Endothelial cell of umbilical vein (primary cell): ENCODE measurements at regions not wholly inside any gene's neighbourhood (a gene's known extent, or its start where the extent isn't known, plus 50 kb on each side); places are given as distances from the start of the nearest gene placed in this dataset.

Source experiments
- BruUV-seq: library from RNA; stranded (reverse); fragments of 400-500 nt; replicated peaks from 2 replicates; lab custom pipeline; 2021; lab: Mats Ljungman, UMichigan
- CTCF ChIA-PET: fragments of 300-600, 350-600 bp; sonication (Branson Sonifier 250); formaldehyde crosslinking; loops from one replicate; lab custom pipeline; 2021; ENCODE audit warnings: antibody characterized with exemption, inconsistent platforms; lab: Charles Lee
- POLR2A ChIA-PET: fragments of 300-600, 350-600 bp; sonication (Branson Sonifier 250); formaldehyde crosslinking; loops from one replicate; lab custom pipeline; 2021; ENCODE audit warnings: antibody characterized with exemption, inconsistent platforms; lab: Charles Lee
- DNase-seq: peaks from one replicate; pipeline ENCODE4 v3.0.0-alpha.2; 2011; ENCODE audit warnings: low read depth, low spot score
- FAIRE-seq: peaks from 2 replicates; lab custom pipeline; 2011; peaks lifted over from hg19 to GRCh38; lab: Jason Lieb, UNC
- H2AFZ ChIP-seq: 2 replicates; pipeline ENCODE4 v1.6.0; 2012; ENCODE audit warnings: low read depth, low read length, control low read depth, inconsistent platforms
- H3K27ac ChIP-seq: 2 replicates; pipeline ENCODE4 v1.5.1; 2011; ENCODE audit warnings: low read depth, mild to moderate bottlenecking, control low read depth, low read length, moderate library complexity; ENCODE audit not compliant: insufficient read depth
- H3K27me3 ChIP-seq, 2 experiments: 2 replicates each; pipeline versions ENCODE4 v1.6.0 to v1.6.1; 2011; ENCODE audit warnings: low read length in 2 of 2, mixed read lengths in 1 of 2; ENCODE audit not compliant: control insufficient read depth in 2 of 2, insufficient read depth in 2 of 2
- H3K36me3 ChIP-seq, 2 experiments: 2 replicates in 1 of 2; 3 replicates in 1 of 2; pipeline ENCODE4 v1.5.1; 2011; ENCODE audit warnings: low read length in 2 of 2, mild to moderate bottlenecking in 1 of 2, moderate library complexity in 1 of 2; ENCODE audit not compliant: control insufficient read depth in 2 of 2, insufficient read depth in 2 of 2; ENCODE audit errors: extremely low read depth in 1 of 2
- H3K4me1 ChIP-seq: 3 replicates; pipeline ENCODE4 v1.5.1; 2011; ENCODE audit warnings: mild to moderate bottlenecking, low read length; ENCODE audit not compliant: control insufficient read depth, insufficient read depth; ENCODE audit errors: extremely low read depth
- H3K4me2 ChIP-seq: 2 replicates; pipeline ENCODE4 v1.6.1; 2011; ENCODE audit warnings: low read length, control low read depth, mixed read lengths; ENCODE audit not compliant: insufficient read depth
- H3K4me3 ChIP-seq, 3 experiments: fragments of 200-600 bp in 1 of 3; sonication (generic), shearing (Covaris generic) in 1 of 3; replicated peaks in 1 of 3; 2 replicates each; pipeline ENCODE4 v1.5.1; 2011 to 2016; ENCODE audit warnings: control low read depth in 3 of 3, low read length in 3 of 3, mild to moderate bottlenecking in 2 of 3, inconsistent platforms in 1 of 3, low read depth in 1 of 3, moderate library complexity in 1 of 3; ENCODE audit not compliant: insufficient read depth in 1 of 3
- H3K79me2 ChIP-seq: 2 replicates; pipeline ENCODE4 v1.6.0; 2012; ENCODE audit warnings: low read length, inconsistent platforms; ENCODE audit not compliant: control insufficient read depth, insufficient read depth
- H3K9ac ChIP-seq: replicated peaks from 2 replicates; pipeline ENCODE3; 2011; ENCODE audit warnings: low read length, control low read depth; ENCODE audit not compliant: insufficient read depth; ENCODE audit errors: extremely low read depth
- H3K9me1 ChIP-seq: replicated peaks from 3 replicates; pipeline ENCODE4 v1.6.0; 2011; ENCODE audit warnings: mild to moderate bottlenecking, low read length; ENCODE audit not compliant: control insufficient read depth, insufficient read depth; ENCODE audit errors: extremely low read depth
- H3K9me3 ChIP-seq: replicated peaks from 2 replicates; pipeline ENCODE4 v1.5.1; 2012; ENCODE audit warnings: low read length, inconsistent platforms; ENCODE audit not compliant: control insufficient read depth, insufficient read depth
- H4K20me1 ChIP-seq: replicated peaks from 2 replicates; pipeline ENCODE3; 2011; ENCODE audit warnings: mild to moderate bottlenecking, low read length; ENCODE audit not compliant: control insufficient read depth, insufficient read depth; ENCODE audit errors: extremely low read depth
- EZH2 ChIP-seq: IDR thresholded peaks from 2 replicates; pipeline ENCODE4 v1.6.1; 2012; ENCODE audit warnings: borderline replicate concordance, low read depth, mild to moderate bottlenecking, moderate library complexity, low read length, inconsistent platforms; ENCODE audit not compliant: severe bottlenecking
- FOS ChIP-seq: IDR thresholded peaks from 2 replicates; pipeline ENCODE4 v1.6.1; 2011; ENCODE audit warnings: mild to moderate bottlenecking, low read length, moderate library complexity, borderline replicate concordance; ENCODE audit not compliant: insufficient read depth
- GATA2 ChIP-seq: IDR thresholded peaks from 2 replicates; pipeline ENCODE4 v1.7.0; 2011; ENCODE audit warnings: low read depth, mild to moderate bottlenecking, moderate library complexity, mixed read lengths, low read length; ENCODE audit not compliant: insufficient read length, insufficient read depth
- JUN ChIP-seq: IDR thresholded peaks from 2 replicates; pipeline ENCODE4 v1.6.1; 2011; ENCODE audit warnings: borderline replicate concordance, low read depth; ENCODE audit not compliant: insufficient read length, insufficient read depth
- MYC ChIP-seq: IDR thresholded peaks from one replicate; pipeline ENCODE4 v1.6.1; 2011; ENCODE audit warnings: mild to moderate bottlenecking, low read depth, low read length
- POLR2A ChIP-seq: IDR thresholded peaks from 2 replicates; pipeline ENCODE4 v1.6.1; 2012; ENCODE audit warnings: low read depth, mild to moderate bottlenecking, control low read depth, low read length
- POLR2AphosphoS5 ChIP-seq: IDR thresholded peaks from 2 replicates; pipeline ENCODE4 v1.6.1; 2012; ENCODE audit warnings: low read depth, mild to moderate bottlenecking, control low read depth, low read length, moderate library complexity; ENCODE audit not compliant: insufficient read depth
- dilution Hi-C: fragments of 300-500 bp; cut with MboI; formaldehyde crosslinking; loops from one replicate; pipeline ENCODE4 v1.15.0; 2019; ENCODE audit warnings: low sequenced_read_pairs; ENCODE audit not compliant: extremely low pct_ligation_motif_present
- intact Hi-C: fragments of 100-400 bp; cut with micrococcal nuclease; formaldehyde crosslinking; loops from one replicate; pipeline ENCODE4 v1.10.0; 2022
- TF ChIP-seq, protein P1 (sequence below), 2 donors: IDR thresholded peaks; 1 replicate in 1 of 2; 2 replicates in 1 of 2; pipeline ENCODE4 v1.5.1; 2011; ENCODE audit warnings: low read length in 2 of 2, mild to moderate bottlenecking in 2 of 2, moderate library complexity in 2 of 2, control low read depth in 1 of 2, inconsistent platforms in 1 of 2, low read depth in 1 of 2; ENCODE audit not compliant: insufficient read depth in 1 of 2; ENCODE audit errors: extremely low read depth in 1 of 2
- TF ChIP-seq, protein P2 (sequence below): IDR thresholded peaks from 2 replicates; pipeline ENCODE4 v1.6.1; 2011; ENCODE audit not compliant: insufficient read depth, insufficient read length

DNA sequence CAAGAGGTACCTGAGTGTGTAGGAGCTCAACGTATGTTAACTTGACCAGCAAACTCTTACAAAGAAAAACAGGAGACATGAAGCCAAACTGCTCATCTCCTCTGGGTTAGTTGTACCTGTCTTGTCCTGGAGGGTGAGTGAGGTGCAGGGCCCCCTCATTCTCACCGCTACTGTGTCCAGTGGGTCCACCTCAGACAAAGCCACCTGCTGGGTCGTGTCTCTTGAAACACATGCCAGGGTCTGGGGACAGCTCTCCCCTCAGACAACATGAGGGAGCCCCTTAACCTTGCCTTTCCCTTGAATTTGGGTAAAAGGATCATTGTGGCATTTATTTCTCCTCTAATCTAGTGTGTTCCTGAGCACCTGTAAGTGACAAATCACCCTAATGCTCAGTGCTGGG is 185.6 kb downstream of the TLE3 start:
- TF ChIP-seq POLR2AphosphoS5 = no peak
- intact Hi-C loops = no loop called here
- Histone ChIP-seq H3K9me1 (no peaks in the 10 kb centered on the region), H3K27ac (no peak overlapping the region), H3K27me3 (no peaks in the 10 kb centered on the region), H3K4me2 (no peak overlapping the region), H4K20me1 (no peaks in the 10 kb centered on the region), H3K9ac (no peak overlapping the region), H2AFZ (no peak overlapping the region), H3K4me3 (no peak overlapping the region), H3K9me3 (no peaks in the 10 kb centered on the region), H3K79me2 (no peaks in the 10 kb centered on the region), H3K36me3 (no peaks in the 10 kb centered on the region), H3K4me1 (no peaks in the 10 kb centered on the region)
- ChIA-PET POLR2A (no interaction called here), CTCF (interaction anchor here (0.5 kb wide), 1 partner anchor 185 kb away, joined by 3 read pairs; no protein-coding TSS in a partner anchor)
- no TSS peak for BruUV-seq
- no peak for DNase-seq
- FAIRE-seq = no peak
- dilution Hi-C loops = no loop called here

DNA sequence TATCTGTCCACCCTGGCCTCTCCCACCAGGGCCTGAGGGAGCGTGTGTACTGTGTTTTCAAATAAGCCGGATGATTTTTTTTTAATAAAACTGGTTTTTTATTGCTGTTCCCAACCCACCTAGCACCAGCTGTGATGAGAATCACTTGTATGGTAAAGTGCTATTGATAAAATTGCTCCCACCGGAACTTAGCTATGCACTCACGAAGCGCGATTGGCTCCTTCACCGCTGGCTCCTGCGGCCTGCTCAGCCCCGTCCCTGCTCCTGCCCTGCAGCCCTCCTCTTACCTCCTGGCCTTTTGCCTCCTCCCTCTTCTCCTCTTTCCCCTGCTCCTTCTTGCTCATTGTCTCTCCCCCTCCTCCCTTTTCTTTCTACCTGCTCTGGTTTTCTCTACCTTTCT is 183.7 kb downstream of the TLE3 start:
- no TSS peak for BruUV-seq

More for the DNA sequence above, 183.7 kb downstream of the TLE3 start:
- no peaks in the 10 kb centered on the region for H3K79me2 ChIP-seq
- POLR2A ChIA-PET = no interaction called here
- no peaks in the 10 kb centered on the region for H3K27me3 ChIP-seq
- DNase-seq (no peak), FAIRE-seq (no peak)
- H4K20me1 ChIP-seq = no peaks in the 10 kb centered on the region
- no peak overlapping the region for H3K4me2 ChIP-seq
- no peak overlapping the region for H2AFZ ChIP-seq
- CTCF ChIA-PET = no interaction called here
- no peaks in the 10 kb centered on the region for H3K9me1 ChIP-seq
- H3K4me3 ChIP-seq = no peak overlapping the region
- no peaks in the 10 kb centered on the region for H3K9me3 ChIP-seq
- no peak overlapping the region for H3K27ac ChIP-seq
- TF ChIP-seq MYC = no peak
- TF ChIP-seq POLR2A = no peak
- TF ChIP-seq GATA2 = no peak
- TF ChIP-seq JUN = no peak
- TF ChIP-seq EZH2 = no peak
- TF ChIP-seq POLR2AphosphoS5 = no peak
- TF ChIP-seq, protein P1, sequence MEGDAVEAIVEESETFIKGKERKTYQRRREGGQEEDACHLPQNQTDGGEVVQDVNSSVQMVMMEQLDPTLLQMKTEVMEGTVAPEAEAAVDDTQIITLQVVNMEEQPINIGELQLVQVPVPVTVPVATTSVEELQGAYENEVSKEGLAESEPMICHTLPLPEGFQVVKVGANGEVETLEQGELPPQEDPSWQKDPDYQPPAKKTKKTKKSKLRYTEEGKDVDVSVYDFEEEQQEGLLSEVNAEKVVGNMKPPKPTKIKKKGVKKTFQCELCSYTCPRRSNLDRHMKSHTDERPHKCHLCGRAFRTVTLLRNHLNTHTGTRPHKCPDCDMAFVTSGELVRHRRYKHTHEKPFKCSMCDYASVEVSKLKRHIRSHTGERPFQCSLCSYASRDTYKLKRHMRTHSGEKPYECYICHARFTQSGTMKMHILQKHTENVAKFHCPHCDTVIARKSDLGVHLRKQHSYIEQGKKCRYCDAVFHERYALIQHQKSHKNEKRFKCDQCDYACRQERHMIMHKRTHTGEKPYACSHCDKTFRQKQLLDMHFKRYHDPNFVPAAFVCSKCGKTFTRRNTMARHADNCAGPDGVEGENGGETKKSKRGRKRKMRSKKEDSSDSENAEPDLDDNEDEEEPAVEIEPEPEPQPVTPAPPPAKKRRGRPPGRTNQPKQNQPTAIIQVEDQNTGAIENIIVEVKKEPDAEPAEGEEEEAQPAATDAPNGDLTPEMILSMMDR (IDR thresholded peaks at IDR 0.05; ENCODE audit: extremely low read depth in 1 of 2, insufficient read depth in 1 of 2, low read depth in 1 of 2, low read length in 2 of 2) = no peak
- TF ChIP-seq, protein P2, sequence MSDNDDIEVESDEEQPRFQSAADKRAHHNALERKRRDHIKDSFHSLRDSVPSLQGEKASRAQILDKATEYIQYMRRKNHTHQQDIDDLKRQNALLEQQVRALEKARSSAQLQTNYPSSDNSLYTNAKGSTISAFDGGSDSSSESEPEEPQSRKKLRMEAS = no peak
- no peak for TF ChIP-seq FOS
- no peaks in the 10 kb centered on the region for H3K36me3 ChIP-seq
- no peak overlapping the region for H3K9ac ChIP-seq
- intact Hi-C loops (no loop called here), dilution Hi-C loops (no loop called here)
- H3K4me1 ChIP-seq = no peaks in the 10 kb centered on the region
